WI38 (cell line): ENCODE measurements at regions not wholly inside any gene's neighbourhood (a gene's known extent, or its start where the extent isn't known, plus 50 kb on each side); places are given as distances from the start of the nearest gene placed in this dataset.

Experiments
- H3K4me3 ChIP-seq: 2 replicates; pipeline ENCODE4 v1.5.1; 2011; ENCODE audit warnings: low read depth, mild to moderate bottlenecking, control low read depth, low read length
- CTCF ChIP-seq: IDR thresholded peaks from 2 replicates; pipeline ENCODE4 v1.5.1; 2012; ENCODE audit warnings: low read depth, mild to moderate bottlenecking, control low read depth, low read length

- H3K4me3 ChIP-seq = no peak overlapping the region
- no peak for TF ChIP-seq CTCF
Measured at GRCh38 chr5:109951758-109952157, 262.0 kb downstream of the MAN2A1 start.

- no peak overlapping the region for H3K4me3 ChIP-seq
- no peak for TF ChIP-seq CTCF
Measured at GRCh38 chr5:109953761-109954160, 264.0 kb downstream of the MAN2A1 start.

DNA sequence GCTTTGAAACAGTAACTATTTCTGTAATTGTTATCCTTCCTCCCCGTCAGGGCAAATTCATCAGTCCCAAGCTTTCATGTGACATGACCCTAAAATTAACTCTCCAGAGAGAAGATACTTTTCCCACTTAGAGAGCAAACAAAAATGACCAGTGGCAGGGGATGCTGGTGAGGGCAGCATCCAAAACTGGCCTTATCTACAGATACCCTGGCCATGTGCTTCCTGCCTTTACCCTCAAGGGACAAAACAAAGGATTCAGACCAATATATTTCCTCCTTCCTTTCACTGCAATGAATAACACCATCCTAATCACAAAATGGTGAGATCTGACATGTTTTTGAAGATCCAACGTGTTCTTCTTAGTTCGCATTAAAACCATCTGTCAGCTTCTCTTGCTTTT, 267.2 kb downstream of the MAN2A1 start:
- TF ChIP-seq CTCF = no peak
- H3K4me3 ChIP-seq = no peak overlapping the region

GRCh38 chr5:109958082-109958481, 268.4 kb downstream of the MAN2A1 start:
- TF ChIP-seq CTCF = no peak
- H3K4me3 ChIP-seq = no peak overlapping the region

GRCh38 chr5:109959652-109960051, 269.9 kb downstream of the MAN2A1 start:
- H3K4me3 ChIP-seq = no peak overlapping the region
- TF ChIP-seq CTCF = peak; percentile 44; the same call in 1 of the 2 replicates

DNA sequence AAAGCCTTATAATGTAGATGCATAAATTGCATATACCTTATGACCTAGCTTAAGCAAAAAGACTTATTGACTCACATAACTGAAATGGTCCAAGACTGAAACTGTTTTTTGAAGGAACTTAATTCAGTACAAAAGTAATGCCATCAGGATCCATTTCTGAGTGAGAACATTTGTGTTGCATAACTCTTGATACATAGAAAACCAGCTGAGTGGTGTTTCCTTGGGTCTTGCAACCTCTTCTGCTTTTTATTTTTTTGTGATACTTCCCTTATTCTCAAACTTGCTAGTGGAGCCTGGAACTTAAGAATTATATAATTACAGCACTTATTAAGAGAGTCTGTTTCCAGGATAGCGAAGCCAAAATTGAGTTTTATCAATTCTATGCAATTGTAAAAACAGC, 272.0 kb downstream of the MAN2A1 start:
- no peak overlapping the region for H3K4me3 ChIP-seq
- no peak for TF ChIP-seq CTCF

DNA sequence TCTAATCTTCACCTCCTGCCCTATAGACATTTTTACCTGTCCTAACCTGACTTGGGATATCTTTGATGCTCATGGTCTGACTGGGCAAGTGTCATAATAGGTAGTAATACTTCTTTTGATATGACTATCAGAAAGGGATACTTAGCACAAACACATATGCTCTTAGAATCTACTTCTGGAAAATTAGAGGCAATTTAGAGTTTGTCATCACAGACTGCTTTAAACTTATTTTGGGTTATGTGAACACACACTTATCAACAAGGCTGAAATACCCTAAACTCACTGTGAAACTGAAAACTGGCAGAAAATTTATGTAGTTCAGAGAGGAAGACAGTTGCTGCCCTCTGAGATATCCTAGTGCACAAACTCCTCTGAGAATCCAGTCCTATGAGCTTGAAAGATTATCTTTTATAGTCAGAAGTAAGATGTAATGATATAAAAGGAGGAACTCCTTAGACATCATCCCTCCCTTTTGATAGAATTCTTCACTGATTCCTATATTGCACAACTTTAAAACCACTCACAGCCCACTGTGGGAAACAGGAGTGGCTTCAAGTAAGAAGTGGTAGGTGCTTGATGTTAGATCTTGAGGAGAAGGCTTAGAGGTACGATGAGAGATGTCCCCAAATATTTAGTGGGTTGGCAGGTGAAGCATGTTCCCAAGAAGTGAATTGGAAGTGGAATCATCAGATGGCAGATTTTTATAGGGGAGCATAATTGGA, 273.3 kb downstream of the MAN2A1 start:
- TF ChIP-seq CTCF = no peak
- no peak overlapping the region for H3K4me3 ChIP-seq
